ENCODE measurements at regions not wholly inside any gene's neighbourhood (a gene's known extent, or its start where the extent isn't known, plus 50 kb on each side); places are given as distances from the start of the nearest gene placed in this dataset.

GRCh38 chr5:4949108-4949507 lies 191.0 kb upstream of the ADAMTS16 start:
- no peaks in the 10 kb centered on the region for H3K36me3 ChIP-seq
- H3K27me3 ChIP-seq, result no peaks in the 10 kb centered on the region
- no peak overlapping the region for H3K27ac ChIP-seq
- H3K4me3 ChIP-seq, result no peak overlapping the region
- H3K4me1 ChIP-seq, result no peaks in the 10 kb centered on the region
- no peaks in the 10 kb centered on the region for H3K9me3 ChIP-seq
- TF ChIP-seq POLR2A (IDR thresholded peaks at IDR 0.05), result no peak
- DNase-seq (ENCODE audit: extremely low spot score in 2 of 2), result no peak
- intact Hi-C loops (cut with DNase I), result no loop called here

DNA sequence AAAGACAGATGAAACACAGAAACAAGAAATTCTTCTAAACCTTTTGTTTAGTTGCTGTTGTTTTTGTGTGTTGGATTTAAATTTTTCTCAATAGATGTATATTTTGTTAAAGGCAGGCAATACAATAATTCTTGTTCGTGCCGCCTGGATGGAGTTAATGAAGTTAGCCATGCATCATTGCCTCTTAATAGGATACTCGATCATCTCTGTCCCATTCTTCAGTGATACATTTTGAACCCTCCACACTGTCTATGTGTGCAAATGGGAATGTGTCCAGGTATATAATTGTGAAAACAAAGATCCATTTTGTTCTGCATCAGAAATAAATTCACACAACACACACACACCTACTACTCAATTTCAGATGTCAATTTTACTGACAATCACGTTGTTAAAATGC lies 186.6 kb upstream of the ADAMTS16 start:
- H3K4me3 ChIP-seq, result no peak overlapping the region
- no peaks in the 10 kb centered on the region for H3K9me3 ChIP-seq
- H3K4me1 ChIP-seq, result no peaks in the 10 kb centered on the region
- intact Hi-C loops (cut with DNase I), result no loop called here
- no peak for DNase-seq (ENCODE audit: extremely low spot score in 2 of 2)
- H3K27ac ChIP-seq, result no peak overlapping the region
- no peak for TF ChIP-seq POLR2A (IDR thresholded peaks at IDR 0.05)
- no peak for TF ChIP-seq POLR2AphosphoS5 (IDR thresholded peaks at IDR 0.05; ENCODE audit: insufficient read depth in 1 of 2, low read depth in 1 of 2)
- TF ChIP-seq, protein P1, sequence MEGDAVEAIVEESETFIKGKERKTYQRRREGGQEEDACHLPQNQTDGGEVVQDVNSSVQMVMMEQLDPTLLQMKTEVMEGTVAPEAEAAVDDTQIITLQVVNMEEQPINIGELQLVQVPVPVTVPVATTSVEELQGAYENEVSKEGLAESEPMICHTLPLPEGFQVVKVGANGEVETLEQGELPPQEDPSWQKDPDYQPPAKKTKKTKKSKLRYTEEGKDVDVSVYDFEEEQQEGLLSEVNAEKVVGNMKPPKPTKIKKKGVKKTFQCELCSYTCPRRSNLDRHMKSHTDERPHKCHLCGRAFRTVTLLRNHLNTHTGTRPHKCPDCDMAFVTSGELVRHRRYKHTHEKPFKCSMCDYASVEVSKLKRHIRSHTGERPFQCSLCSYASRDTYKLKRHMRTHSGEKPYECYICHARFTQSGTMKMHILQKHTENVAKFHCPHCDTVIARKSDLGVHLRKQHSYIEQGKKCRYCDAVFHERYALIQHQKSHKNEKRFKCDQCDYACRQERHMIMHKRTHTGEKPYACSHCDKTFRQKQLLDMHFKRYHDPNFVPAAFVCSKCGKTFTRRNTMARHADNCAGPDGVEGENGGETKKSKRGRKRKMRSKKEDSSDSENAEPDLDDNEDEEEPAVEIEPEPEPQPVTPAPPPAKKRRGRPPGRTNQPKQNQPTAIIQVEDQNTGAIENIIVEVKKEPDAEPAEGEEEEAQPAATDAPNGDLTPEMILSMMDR (IDR thresholded peaks at IDR 0.05), result no peak
- H3K27me3 ChIP-seq, result no peaks in the 10 kb centered on the region
- H3K36me3 ChIP-seq, result no peaks in the 10 kb centered on the region

- Histone ChIP-seq H3K4me3 (no peak overlapping the region), H3K36me3 (no peaks in the 10 kb centered on the region), H3K27ac (no peak overlapping the region), H3K9me3 (no peaks in the 10 kb centered on the region), H3K4me1 (no peaks in the 10 kb centered on the region), H3K27me3 (no peaks in the 10 kb centered on the region)
- no peak for DNase-seq (ENCODE audit: extremely low spot score in 2 of 2)
- TF ChIP-seq POLR2AphosphoS5 (IDR thresholded peaks at IDR 0.05; ENCODE audit: insufficient read depth in 1 of 2, low read depth in 1 of 2), result no peak
- intact Hi-C loops (cut with DNase I), result no loop called here
These were observed 186.1 kb upstream of the ADAMTS16 start for GRCh38 chr5:4954048-4954447.

GRCh38 chr5:4963265-4963664 lies 176.9 kb upstream of the ADAMTS16 start:
- Histone ChIP-seq H3K4me3 (no peak overlapping the region), H3K9me3 (no peaks in the 10 kb centered on the region), H3K36me3 (no peaks in the 10 kb centered on the region), H3K27ac (no peak overlapping the region), H3K27me3 (no peaks in the 10 kb centered on the region), H3K4me1 (no peaks in the 10 kb centered on the region)
- intact Hi-C loops (cut with DNase I), result no loop called here
- no peak for TF ChIP-seq POLR2AphosphoS5 (IDR thresholded peaks at IDR 0.05; ENCODE audit: insufficient read depth in 1 of 2, low read depth in 1 of 2)
- no peak for TF ChIP-seq POLR2A (IDR thresholded peaks at IDR 0.05)
- TF ChIP-seq, protein P1 (IDR thresholded peaks at IDR 0.05), result no peak
- no peak for DNase-seq (ENCODE audit: extremely low spot score in 2 of 2)

GRCh38 chr5:4969351-4969750 lies 170.8 kb upstream of the ADAMTS16 start:
- Histone ChIP-seq H3K27me3 (no peaks in the 10 kb centered on the region), H3K36me3 (no peaks in the 10 kb centered on the region), H3K4me3 (no peak overlapping the region), H3K27ac (no peak overlapping the region), H3K4me1 (no peaks in the 10 kb centered on the region), H3K9me3 (no peaks in the 10 kb centered on the region)
- no peak for DNase-seq (ENCODE audit: extremely low spot score in 2 of 2)
- TF ChIP-seq, protein P1 (IDR thresholded peaks at IDR 0.05), result no peak
- no peak for TF ChIP-seq POLR2A (IDR thresholded peaks at IDR 0.05)
- TF ChIP-seq POLR2AphosphoS5 (IDR thresholded peaks at IDR 0.05; ENCODE audit: insufficient read depth in 1 of 2, low read depth in 1 of 2), result no peak
- intact Hi-C loops (cut with DNase I), result no loop called here

- TF ChIP-seq POLR2A (IDR thresholded peaks at IDR 0.05) (no peak), POLR2AphosphoS5 (IDR thresholded peaks at IDR 0.05; ENCODE audit: insufficient read depth in 1 of 2, low read depth in 1 of 2) (no peak)
- TF ChIP-seq, protein P1 (IDR thresholded peaks at IDR 0.05), result no peak
- H3K36me3 ChIP-seq, result no peaks in the 10 kb centered on the region
- no peak for DNase-seq (ENCODE audit: extremely low spot score in 2 of 2)
- H3K27ac ChIP-seq, result no peak overlapping the region
- no peaks in the 10 kb centered on the region for H3K4me1 ChIP-seq
- intact Hi-C loops (cut with DNase I), result no loop called here
- no peak overlapping the region for H3K4me3 ChIP-seq
- H3K9me3 ChIP-seq, result no peaks in the 10 kb centered on the region
- H3K27me3 ChIP-seq, result no peaks in the 10 kb centered on the region
These were observed 170.0 kb upstream of the ADAMTS16 start for GRCh38 chr5:4970171-4970570.
